ENCODE measurements at regions not wholly inside any gene's neighbourhood (a gene's known extent, or its start where the extent isn't known, plus 50 kb on each side); places are given as distances from the start of the nearest gene placed in this dataset.

GRCh38 chr10:110413049-110413783 is 84.5 kb upstream of the DUSP5 start:
- Histone ChIP-seq H3K36me3 (no peaks in the 10 kb centered on the region), H3K4me1 (peaks cover 0 to 22% (median 6%) of the 10 kb centered on the region in 3 donors), H3K4me3 (no peak overlapping the region), H3K9me3 (no peaks in the 10 kb centered on the region), H3K27ac (no peak overlapping the region), H3K27me3 (no peaks in the 10 kb centered on the region)
- WGBS, 2 donors (ENCODE audit: low coverage in 1 of 2), result 100% methylated on average over 1 of the region's 2 CpGs; no CpG with 5 or more reads in 1 of the 2 donors
- TF ChIP-seq POLR2A (IDR thresholded peaks at IDR 0.05) (no peak), POLR2AphosphoS5 (IDR thresholded peaks at IDR 0.05) (no peak), EP300 (IDR thresholded peaks at IDR 0.05) (no peak)
- TF ChIP-seq, protein P1, sequence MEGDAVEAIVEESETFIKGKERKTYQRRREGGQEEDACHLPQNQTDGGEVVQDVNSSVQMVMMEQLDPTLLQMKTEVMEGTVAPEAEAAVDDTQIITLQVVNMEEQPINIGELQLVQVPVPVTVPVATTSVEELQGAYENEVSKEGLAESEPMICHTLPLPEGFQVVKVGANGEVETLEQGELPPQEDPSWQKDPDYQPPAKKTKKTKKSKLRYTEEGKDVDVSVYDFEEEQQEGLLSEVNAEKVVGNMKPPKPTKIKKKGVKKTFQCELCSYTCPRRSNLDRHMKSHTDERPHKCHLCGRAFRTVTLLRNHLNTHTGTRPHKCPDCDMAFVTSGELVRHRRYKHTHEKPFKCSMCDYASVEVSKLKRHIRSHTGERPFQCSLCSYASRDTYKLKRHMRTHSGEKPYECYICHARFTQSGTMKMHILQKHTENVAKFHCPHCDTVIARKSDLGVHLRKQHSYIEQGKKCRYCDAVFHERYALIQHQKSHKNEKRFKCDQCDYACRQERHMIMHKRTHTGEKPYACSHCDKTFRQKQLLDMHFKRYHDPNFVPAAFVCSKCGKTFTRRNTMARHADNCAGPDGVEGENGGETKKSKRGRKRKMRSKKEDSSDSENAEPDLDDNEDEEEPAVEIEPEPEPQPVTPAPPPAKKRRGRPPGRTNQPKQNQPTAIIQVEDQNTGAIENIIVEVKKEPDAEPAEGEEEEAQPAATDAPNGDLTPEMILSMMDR (IDR thresholded peaks at IDR 0.05), result no peak
- ATAC-seq, result no peak

DNA sequence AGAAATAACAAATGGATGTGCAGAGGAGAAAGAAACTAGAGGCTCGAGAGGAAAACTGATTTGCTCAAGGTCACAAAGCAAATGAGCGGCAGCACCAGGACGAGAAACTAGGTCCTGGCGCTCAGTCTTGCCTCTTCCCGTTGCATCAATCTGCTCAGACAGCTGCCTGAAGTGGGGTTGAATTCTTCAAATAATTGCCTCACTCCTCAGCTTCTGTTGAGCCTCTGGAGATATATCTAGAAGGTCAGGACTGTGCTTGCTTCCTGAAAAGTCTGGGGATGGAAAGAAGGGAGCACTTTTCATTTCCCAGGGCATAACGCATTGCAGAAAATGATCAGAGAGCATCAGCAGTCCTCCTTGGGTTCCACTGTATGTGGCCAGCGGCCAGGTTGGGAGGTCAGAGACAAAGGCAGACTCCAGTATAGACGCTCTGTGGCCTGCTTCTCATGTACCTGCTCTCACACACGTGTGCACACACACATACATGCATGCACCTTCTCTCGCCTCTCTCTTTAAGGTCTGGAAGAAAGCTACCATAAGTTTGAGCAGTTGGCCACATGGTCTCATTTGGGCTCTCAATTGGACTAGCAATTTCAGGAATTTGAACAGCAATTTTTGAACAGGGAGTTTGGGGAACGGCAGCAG is 83.7 kb upstream of the DUSP5 start:
- WGBS, 2 donors (ENCODE audit: low coverage in 1 of 2), result 78 to 81% methylated on average over 7 to 8 of the region's 11 CpGs
- no peak overlapping the region for H3K4me3 ChIP-seq
- TF ChIP-seq POLR2A (IDR thresholded peaks at IDR 0.05) (no peak), POLR2AphosphoS5 (IDR thresholded peaks at IDR 0.05) (no peak), EP300 (IDR thresholded peaks at IDR 0.05) (no peak)
- TF ChIP-seq, protein P1 (IDR thresholded peaks at IDR 0.05), result no peak
- peaks cover 0 to 18% (median 6%) of the 10 kb centered on the region in 3 donors for H3K4me1 ChIP-seq
- no peak overlapping the region for H3K27ac ChIP-seq
- ATAC-seq, result no peak
- H3K36me3 ChIP-seq, result no peaks in the 10 kb centered on the region
- H3K9me3 ChIP-seq, result no peaks in the 10 kb centered on the region
- no peaks in the 10 kb centered on the region for H3K27me3 ChIP-seq

DNA sequence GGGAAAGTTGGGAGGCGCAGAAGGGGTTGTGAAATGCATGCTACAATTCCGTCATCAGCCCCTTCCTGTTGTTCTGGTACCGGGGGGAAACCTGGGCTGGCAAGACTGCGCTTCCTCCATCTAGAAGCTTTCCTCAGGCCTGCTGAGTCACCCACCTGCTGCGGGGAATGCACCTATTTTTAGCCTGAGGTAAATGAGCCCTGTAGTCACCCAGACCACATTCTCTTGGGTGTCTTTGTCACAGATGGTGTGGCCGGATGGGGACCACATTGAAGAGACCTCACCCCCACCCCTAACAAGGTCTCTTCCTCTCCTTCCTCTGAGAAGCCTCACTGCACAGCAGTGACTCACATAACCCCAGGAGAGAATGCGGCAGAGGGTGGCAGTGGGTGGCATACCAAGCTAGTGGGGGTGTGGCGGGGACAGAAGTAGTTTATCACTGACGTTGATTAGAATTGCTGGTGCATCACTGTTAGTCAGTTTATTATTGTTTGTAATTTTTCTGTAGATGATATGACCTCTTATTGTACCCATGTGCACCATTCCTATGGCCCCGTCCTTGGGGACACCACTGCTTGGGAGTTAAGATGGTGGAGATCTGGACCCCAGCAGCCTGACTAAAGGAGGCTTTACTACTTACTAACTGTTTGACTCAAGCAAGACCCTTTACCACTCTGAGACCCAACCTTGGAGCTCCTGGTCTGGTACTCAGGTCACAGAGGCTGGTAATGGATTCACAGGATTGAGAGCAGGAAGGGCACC is 83.0 kb upstream of the DUSP5 start:
- WGBS, 2 donors (ENCODE audit: low coverage in 1 of 2), result 73 to 100% methylated on average over 1 to 9 of the region's 10 CpGs
- no peaks in the 10 kb centered on the region for H3K9me3 ChIP-seq
- peaks cover 0 to 18% (median 6%) of the 10 kb centered on the region in 3 donors for H3K4me1 ChIP-seq
- H3K36me3 ChIP-seq, result no peaks in the 10 kb centered on the region
- no peak overlapping the region for H3K27ac ChIP-seq
- ATAC-seq, result no peak
- no peak overlapping the region for H3K4me3 ChIP-seq
- no peaks in the 10 kb centered on the region for H3K27me3 ChIP-seq
- TF ChIP-seq POLR2AphosphoS5 (IDR thresholded peaks at IDR 0.05) (no peak), POLR2A (IDR thresholded peaks at IDR 0.05) (no peak), EP300 (IDR thresholded peaks at IDR 0.05) (no peak)
- TF ChIP-seq, protein P1 (IDR thresholded peaks at IDR 0.05), result no peak

- TF ChIP-seq EP300 (IDR thresholded peaks at IDR 0.05) (no peak), POLR2AphosphoS5 (IDR thresholded peaks at IDR 0.05) (no peak), POLR2A (IDR thresholded peaks at IDR 0.05) (no peak)
- TF ChIP-seq, protein P1 (IDR thresholded peaks at IDR 0.05), result no peak
- WGBS, 2 donors (ENCODE audit: low coverage in 1 of 2), result 84 to 100% methylated on average over 2 of the region's 3 CpGs
- Histone ChIP-seq H3K4me3 (no peak overlapping the region), H3K36me3 (no peaks in the 10 kb centered on the region), H3K4me1 (peaks cover 0 to 8% (median 3%) of the 10 kb centered on the region in 3 donors), H3K27ac (no peak overlapping the region), H3K27me3 (no peaks in the 10 kb centered on the region), H3K9me3 (no peaks in the 10 kb centered on the region)
- no peak for ATAC-seq
Observed at GRCh38 chr10:110415809-110416208, 81.9 kb upstream of the DUSP5 start.

Data from gastroesophageal sphincter (tissue), 4 donors.